Right renal pelvis (tissue), 4 donors: ENCODE measurements at regions not wholly inside any gene's neighbourhood (a gene's known extent, or its start where the extent isn't known, plus 50 kb on each side); places are given as distances from the start of the nearest gene placed in this dataset.
"Not testable (repeated sequence)": the region's sequence is repeated elsewhere in the genome, so short reads cannot be mapped to it uniquely, and the experiment has no call there.

ENCODE experiments used
- DNase-seq, 4 donors: peaks; one replicate each; pipeline ENCODE4 v3.0.0-alpha.2; 2013; ENCODE audit warnings: low read depth in 4 of 4, low spot score in 3 of 4, missing footprints in 1 of 4

DNA sequence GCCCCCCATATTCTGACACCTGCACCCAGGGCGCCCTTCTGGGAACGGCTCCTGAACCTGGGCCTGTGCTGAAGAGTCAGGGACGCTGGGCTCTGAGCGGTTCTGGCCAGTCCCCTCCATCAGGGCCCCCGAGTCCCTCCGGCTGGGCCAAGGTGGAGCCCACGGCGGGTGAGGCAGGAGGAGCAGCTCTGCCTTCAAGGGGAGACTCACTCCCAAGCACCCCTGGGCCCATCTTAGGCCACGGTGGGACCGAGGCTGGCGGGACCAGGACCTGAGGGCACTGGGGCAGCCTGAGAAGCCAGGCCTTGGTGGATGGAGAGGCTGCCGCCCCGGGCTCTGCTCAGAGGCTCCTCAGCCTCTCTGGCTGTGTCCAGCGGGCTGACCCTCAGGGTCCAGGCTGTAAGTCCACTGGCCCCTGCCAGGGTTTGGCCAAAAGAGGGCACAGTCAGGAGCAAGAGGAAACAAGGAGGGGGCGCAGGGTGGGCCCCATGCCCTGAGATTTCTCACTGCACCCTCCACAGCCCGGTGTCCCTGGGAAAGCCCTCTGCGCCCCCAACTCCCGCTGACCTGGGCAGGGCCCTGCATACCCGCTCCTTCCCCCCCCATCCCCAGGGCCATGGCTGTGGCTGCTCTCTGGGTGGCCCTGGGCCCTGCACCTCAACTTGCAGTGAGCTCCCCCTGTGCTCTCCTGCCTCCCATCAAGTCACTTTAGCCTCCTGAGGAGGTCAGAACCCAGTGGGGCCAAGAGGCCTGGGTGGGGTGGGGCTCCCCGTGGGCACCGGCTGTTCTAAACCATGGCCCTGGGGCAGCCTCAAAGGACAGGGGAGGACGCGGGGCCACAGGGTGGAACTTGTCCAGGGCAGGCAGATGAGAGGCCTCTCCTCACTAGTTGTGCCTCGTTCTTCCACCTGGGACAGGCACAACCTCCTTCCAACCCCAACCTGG, 266.4 kb upstream of the SFSWAP start:
- no peak for DNase-seq

DNA sequence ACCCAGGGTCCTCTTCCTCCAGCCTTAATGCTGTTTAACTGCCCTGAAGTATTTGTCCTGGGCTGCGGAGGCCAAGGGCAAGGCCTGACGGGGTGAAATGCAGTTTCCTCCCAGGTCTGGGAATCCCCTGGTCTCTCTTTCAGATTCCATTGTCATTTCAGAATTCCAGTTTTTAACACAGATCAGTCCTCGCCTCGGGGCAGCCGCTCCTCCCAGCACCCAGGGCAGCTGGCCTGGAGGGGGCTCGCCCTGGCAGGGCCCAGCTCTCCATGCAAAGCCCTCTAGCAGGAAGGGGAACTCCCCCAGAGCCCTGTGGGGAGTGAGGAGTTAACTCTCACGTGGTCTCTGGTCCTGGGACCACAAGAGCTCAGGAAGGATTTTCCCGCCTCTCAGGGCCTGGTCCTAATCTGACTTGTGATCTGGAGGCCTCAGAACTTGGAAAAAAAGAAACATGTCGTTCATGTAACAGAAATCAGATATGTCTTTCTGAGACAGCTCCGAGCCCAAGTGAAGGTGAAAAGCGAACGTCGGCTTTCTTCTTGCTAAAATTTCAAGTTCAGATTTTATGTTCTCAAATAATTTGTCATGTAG, 265.6 kb upstream of the SFSWAP start:
- DNase-seq, result no peak

DNA sequence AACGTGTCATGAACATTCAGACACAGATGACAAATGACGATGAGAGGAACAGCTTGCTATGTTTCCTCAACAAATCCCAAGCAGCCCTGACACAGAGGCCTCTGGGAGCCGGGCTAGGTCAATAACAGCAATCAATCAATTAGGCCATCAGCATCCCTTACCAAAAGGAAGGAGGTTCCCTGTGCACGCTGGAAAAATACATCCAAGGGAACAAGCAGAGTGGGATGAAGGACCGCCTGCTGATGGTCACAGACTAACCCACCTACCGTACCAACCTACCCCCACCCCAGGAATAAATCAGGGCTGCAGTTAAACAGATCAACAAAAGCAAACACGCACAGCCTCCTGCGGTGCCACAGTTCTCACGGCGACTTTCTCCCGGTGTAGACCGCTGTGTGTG, 265.1 kb upstream of the SFSWAP start:
- DNase-seq, result no peak

- DNase-seq, result not testable (repeated sequence)
Observed at GRCh38 chr12:131447636-131448035, 263.3 kb upstream of the SFSWAP start.

- no peak for DNase-seq
Observed at GRCh38 chr12:131448254-131448795, 262.6 kb upstream of the SFSWAP start.

DNA sequence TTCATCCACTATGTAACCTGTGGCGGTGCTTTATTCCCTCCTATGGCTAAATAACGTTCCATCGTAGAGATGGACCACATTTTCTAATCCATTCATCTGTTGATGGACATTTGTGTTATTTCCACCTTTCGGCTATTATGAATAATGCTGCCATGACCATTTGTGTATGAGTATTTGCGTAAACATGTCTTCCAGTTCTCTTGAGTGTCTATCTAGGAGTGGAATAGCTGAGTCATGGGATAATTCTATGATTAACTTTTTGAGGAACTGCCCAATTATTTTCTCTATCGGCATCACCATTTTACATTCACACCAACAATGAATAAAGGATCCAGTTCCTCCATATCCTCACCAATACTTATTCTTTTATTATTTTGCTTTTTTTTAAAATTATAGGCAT, 261.9 kb upstream of the SFSWAP start:
- DNase-seq, result no peak

- DNase-seq, result no peak
Observed at GRCh38 chr12:131452444-131452860, 258.4 kb upstream of the SFSWAP start.

DNA sequence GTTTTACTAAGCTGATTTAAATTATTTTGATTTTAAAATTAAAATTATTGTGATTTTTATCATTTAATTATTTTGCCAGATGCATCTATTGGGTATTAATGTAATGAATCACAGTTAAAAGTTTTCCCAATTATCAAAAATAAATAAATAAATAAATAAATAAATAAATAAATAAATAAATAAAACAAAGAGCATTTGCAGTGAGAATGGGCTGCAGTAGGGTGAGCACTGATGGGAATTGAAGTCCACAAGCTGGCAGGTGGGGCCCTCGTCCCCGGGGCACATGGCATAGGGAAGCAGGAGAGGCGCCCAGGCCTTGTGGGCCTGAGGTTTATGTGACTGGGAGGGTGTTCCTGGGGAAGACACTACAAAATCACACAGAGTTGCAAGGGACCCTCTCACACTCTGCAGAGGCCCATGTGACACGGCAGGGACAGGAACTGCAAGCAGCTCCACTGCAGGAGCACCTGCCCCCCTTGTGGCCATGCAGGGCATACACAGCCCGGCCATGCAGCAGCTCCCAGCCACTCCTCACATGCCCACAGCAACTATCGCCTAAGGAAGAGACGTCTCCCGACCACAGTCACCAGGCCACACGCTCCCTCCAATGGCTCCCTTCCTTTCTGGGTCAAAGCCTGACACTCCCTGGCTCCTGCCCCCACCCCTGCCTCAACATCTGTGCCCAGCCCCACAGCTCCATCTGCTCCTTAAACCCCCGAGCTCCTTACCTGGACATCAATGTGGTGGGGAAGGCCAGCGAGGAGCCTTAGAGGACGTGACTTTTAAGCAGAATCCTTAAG, 256.3 kb upstream of the SFSWAP start:
- DNase-seq, result peak in 1 of 4 donors; percentile 39

DNA sequence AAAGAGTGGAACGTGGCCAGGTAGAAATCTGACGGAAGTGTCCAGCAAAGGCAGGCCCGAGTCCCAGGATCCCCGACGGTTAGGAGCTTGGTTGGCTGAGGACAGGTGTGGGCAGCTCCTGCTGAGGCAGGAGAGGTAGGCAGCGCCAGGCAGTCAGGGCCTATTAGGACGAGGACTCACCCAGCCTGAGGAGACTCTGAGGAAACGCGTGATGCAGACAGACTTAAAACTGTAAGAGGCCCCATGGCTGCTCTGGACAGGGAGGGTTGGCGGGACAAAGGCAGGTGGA, 255.7 kb upstream of the SFSWAP start:
- no peak for DNase-seq

DNA sequence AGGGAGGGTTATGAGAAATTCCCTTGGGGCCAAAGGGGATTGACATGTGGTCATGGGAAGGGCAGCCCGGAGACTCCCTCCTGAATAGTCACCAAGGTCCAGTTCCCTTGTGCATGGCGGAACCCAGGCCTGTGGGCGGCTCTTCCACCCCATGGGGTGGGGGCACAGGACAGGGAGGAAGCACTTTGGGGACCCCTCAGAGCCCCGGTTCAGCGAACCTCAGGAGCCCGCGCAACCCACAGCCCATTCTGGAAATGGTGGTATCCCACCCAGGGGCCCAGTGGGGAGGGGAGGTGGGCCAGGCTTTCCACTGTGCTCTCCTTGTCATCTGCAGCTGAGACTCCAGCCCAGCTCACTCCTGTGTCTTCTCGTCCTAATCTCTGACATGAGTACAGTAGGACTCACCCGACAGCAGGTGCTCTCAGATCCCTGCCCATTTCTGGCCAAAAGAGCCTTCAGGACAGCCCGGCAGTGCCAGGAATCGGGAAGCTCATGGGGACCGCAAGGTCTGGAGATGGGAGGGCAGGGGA, 255.2 kb upstream of the SFSWAP start:
- no peak for DNase-seq

GRCh38 chr12:131456301-131457027, 254.4 kb upstream of the SFSWAP start:
- DNase-seq, result no peak

- DNase-seq, result no peak
Observed at GRCh38 chr12:131457028-131457310, 253.9 kb upstream of the SFSWAP start.

- DNase-seq, result no peak
Observed at GRCh38 chr12:131457331-131458047, 253.4 kb upstream of the SFSWAP start.

GRCh38 chr12:131458048-131458374, 252.9 kb upstream of the SFSWAP start:
- DNase-seq, result no peak

DNA sequence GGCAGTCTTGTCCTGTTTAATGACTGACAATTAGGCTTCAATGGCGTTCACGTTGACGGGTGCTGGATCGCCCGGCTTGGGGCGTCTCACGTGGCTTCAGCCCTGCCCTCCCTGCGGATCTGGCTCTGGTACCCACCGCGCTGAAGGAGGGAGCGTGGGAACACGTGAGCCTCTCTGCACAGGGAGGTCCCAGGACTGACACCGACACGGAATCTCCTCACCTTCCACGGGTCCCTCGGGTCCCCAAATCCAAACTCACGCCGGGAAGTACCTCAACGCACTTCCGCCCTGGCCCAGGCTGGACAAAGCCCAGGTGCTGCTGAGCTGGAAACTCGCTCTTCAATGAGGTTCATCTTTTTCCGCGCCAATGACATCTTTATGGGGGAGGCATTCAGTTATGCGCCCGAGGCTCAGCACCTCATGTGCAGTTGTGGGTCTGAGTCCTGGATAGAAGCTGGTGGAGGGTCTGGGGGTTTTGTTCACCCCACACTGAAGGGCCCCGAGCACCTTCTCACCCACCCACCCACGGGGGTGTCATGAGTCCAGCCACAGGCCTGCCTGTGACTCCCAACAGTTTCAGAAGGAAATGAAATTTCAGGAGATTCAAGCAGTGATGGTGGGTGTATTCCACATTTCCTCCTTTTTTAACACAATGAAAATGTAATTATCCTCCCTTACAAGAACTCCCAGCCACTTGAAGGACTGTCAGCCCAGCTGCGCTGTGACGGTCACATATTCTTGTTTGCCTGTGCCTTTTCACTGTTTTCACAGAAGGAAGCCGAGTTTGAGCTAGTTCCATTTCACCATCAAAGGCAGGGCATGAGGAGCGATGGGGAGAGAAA, 251.7 kb upstream of the SFSWAP start:
- DNase-seq, result no peak

GRCh38 chr12:131459773-131460365, 251.0 kb upstream of the SFSWAP start:
- DNase-seq, result no peak

- DNase-seq, result no peak
Observed at GRCh38 chr12:131460520-131460919, 250.4 kb upstream of the SFSWAP start.

DNA sequence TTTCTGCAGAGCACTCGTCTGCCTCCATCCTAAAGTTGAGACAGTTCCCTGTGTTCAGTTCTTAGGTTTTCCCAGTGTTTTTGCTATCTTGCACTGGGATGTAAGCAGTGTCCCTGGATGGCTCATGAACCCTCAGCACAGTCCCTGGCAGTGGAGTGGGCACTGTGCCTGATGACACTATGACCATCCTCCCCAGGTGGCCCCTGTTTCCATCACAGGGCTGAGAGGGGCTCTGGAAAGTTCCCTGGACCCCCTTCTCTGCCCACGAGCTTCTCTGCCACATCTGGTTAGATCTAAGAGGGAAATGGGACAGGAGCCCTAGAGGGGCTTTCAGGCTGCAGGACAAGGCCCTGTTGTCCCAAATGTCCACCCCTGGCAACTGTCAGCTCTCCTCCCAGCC, 249.8 kb upstream of the SFSWAP start:
- DNase-seq, result no peak

DNA sequence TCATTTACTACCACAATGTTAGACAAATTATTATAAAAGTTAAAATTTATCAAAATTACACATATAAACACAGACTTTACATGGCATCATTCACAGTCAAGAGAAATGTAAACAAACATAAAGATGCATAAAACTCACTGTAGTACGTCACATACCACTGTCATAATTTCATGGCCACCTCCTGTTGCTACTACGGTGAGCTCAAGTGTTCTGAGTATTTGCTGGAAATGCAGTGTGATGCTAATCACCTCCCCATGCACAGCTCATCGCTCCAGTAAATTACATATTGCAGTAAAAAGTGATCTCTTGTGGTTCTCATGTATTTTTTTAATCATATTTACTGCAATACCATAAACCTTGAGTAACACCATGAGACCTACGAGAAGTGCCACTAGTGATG, 247.7 kb upstream of the SFSWAP start:
- no peak for DNase-seq
